ENCODE measurements at regions not wholly inside any gene's neighbourhood (a gene's known extent, or its start where the extent isn't known, plus 50 kb on each side); places are given as distances from the start of the nearest gene placed in this dataset.

GRCh38 chr6:90435207-90435899 lies 138.7 kb upstream of the BACH2 start:
- TF ChIP-seq CTCF (IDR thresholded peaks at IDR 0.05; ENCODE audit: low read depth, low read length, missing control alignments), result no peak
- in situ Hi-C loops (cut with HindIII; ENCODE audit: low pct_ligation_motif_present, low sequenced_read_pairs), result no loop called here
- no peaks in the 10 kb centered on the region for H3K27me3 ChIP-seq (replicated peaks)

DNA sequence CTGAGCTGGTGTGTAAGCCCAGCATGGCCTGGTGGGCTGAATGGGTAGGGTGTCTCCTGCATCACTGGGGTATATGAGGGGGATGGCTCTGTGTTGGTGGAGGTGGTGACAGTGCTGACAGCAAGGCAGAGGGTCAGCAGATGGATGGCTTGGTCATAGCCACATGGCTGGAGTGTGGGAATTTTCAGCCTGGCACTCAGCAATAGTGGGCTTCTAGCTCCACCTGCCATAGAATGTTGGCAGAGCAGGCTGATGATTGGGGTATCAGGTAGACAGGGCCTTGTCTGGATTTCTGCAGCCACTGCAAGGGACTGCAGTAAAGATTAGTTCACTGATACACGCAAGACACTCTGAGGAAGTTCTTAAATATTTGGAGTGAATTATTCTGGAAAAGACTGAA lies 137.5 kb upstream of the BACH2 start:
- H3K36me3 ChIP-seq (replicated peaks), result no peaks in the 10 kb centered on the region
- no peaks in the 10 kb centered on the region for H3K27me3 ChIP-seq (replicated peaks)
- in situ Hi-C loops (cut with HindIII; ENCODE audit: low pct_ligation_motif_present, low sequenced_read_pairs), result no loop called here
- peak; percentile 23 for TF ChIP-seq CTCF (IDR thresholded peaks at IDR 0.05; ENCODE audit: low read depth, low read length, missing control alignments)
- no peak for DNase-seq
- no peak overlapping the region for H3K4me3 ChIP-seq (ENCODE audit: low read depth, low read length)
- H3K27ac ChIP-seq, result no peak overlapping the region

More at GRCh38 chr6:90435207-90435899, 138.7 kb upstream of the BACH2 start:
- H3K27ac ChIP-seq, result no peak overlapping the region
- no peak for DNase-seq
- H3K4me3 ChIP-seq (ENCODE audit: low read depth, low read length), result no peak overlapping the region
- H3K36me3 ChIP-seq (replicated peaks), result no peaks in the 10 kb centered on the region

DNA sequence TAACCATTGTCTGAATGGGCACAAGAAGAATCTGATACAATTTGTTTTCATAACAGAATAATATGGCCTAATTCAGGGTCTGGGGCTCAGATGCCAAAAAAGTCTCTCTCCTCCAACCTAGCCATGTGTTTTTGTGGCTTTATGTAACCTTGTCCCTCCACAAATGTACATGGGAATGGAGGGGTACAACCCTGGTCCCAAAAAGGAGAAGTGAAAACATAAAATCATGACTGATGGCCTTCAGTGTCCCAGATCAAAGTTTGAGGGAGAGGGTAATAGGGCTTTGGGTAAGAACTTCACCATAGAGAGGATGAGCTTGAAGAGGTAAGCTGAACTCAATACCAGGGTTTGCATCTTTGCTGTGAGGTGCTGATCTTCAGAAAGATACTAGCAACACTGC lies 136.3 kb upstream of the BACH2 start:
- Histone ChIP-seq H3K4me3 (ENCODE audit: low read depth, low read length) (no peak overlapping the region), H3K27me3 (replicated peaks) (no peaks in the 10 kb centered on the region), H3K27ac (no peak overlapping the region), H3K36me3 (replicated peaks) (no peaks in the 10 kb centered on the region)
- in situ Hi-C loops (cut with HindIII; ENCODE audit: low pct_ligation_motif_present, low sequenced_read_pairs), result no loop called here
- no peak for DNase-seq
- TF ChIP-seq CTCF (IDR thresholded peaks at IDR 0.05; ENCODE audit: low read depth, low read length, missing control alignments), result no peak

- Histone ChIP-seq H3K27me3 (replicated peaks) (no peaks in the 10 kb centered on the region), H3K36me3 (replicated peaks) (no peaks in the 10 kb centered on the region), H3K27ac (no peak overlapping the region), H3K4me3 (ENCODE audit: low read depth, low read length) (no peak overlapping the region)
- DNase-seq, result no peak
- in situ Hi-C loops (cut with HindIII; ENCODE audit: low pct_ligation_motif_present, low sequenced_read_pairs), result no loop called here
- no peak for TF ChIP-seq CTCF (IDR thresholded peaks at IDR 0.05; ENCODE audit: low read depth, low read length, missing control alignments)
These were observed 135.6 kb upstream of the BACH2 start for GRCh38 chr6:90432041-90432775.

DNA sequence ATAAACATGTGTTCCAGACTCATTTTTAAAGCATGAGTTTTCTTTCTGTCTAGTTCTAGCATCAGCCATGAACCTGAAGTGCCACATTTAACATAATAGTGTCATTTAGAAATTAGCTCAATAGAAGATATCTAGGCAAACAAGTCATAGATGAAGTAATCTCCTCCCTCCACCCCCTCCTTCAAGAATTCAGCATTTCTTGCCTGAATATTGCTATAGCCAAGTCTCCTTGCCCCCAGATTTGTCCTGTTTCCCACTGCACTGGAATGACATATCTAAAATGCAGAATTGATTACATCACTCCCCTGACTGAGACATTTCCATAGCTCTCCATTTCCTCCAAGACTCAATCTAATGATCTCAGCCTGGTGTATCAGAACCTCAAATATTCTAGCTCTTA lies 134.9 kb upstream of the BACH2 start:
- DNase-seq, result no peak
- Histone ChIP-seq H3K36me3 (replicated peaks) (no peaks in the 10 kb centered on the region), H3K27ac (no peak overlapping the region), H3K4me3 (ENCODE audit: low read depth, low read length) (no peak overlapping the region), H3K27me3 (replicated peaks) (no peaks in the 10 kb centered on the region)
- no peak for TF ChIP-seq CTCF (IDR thresholded peaks at IDR 0.05; ENCODE audit: low read depth, low read length, missing control alignments)
- in situ Hi-C loops (cut with HindIII; ENCODE audit: low pct_ligation_motif_present, low sequenced_read_pairs), result no loop called here
